Stimulated activated CD4-positive, alpha-beta T cell treated with anti-CD3 and anti-CD28 coated beads, Interleukin-4, amount 100 ng/mL, for 24 hours (primary cell): ENCODE measurements at regions not wholly inside any gene's neighbourhood (a gene's known extent, or its start where the extent isn't known, plus 50 kb on each side); places are given as distances from the start of the nearest gene placed in this dataset.
"Not testable (repeated sequence)": the region's sequence is repeated elsewhere in the genome, so short reads cannot be mapped to it uniquely, and the experiment has no call there.

Experiments
- DNase-seq: peaks from one replicate; pipeline ENCODE4 v3.0.0-alpha.2; 2020

- DNase-seq = no peak
Observed at GRCh38 chr7:68977385-68978055, 620.8 kb upstream of the AUTS2 start.

- DNase-seq = no peak
Observed at GRCh38 chr7:68978710-68979109, 619.6 kb upstream of the AUTS2 start.

GRCh38 chr7:68980011-68980410 lies 618.3 kb upstream of the AUTS2 start:
- no peak for DNase-seq

GRCh38 chr7:68980432-68980831 lies 617.8 kb upstream of the AUTS2 start:
- not testable (repeated sequence) for DNase-seq

- DNase-seq = no peak
Observed at GRCh38 chr7:68984306-68984705, 614.0 kb upstream of the AUTS2 start.

GRCh38 chr7:68994841-68995240 lies 603.4 kb upstream of the AUTS2 start:
- DNase-seq = no peak

- DNase-seq = no peak
Observed at GRCh38 chr7:68998136-68998535, 600.1 kb upstream of the AUTS2 start.

GRCh38 chr7:69002416-69002815 lies 595.9 kb upstream of the AUTS2 start:
- DNase-seq = no peak

- no peak for DNase-seq
Observed at GRCh38 chr7:69012149-69012548, 586.1 kb upstream of the AUTS2 start.

- no peak for DNase-seq
Observed at GRCh38 chr7:69017208-69017607, 581.1 kb upstream of the AUTS2 start.

- DNase-seq = no peak
Observed at GRCh38 chr7:69018200-69018599, 580.1 kb upstream of the AUTS2 start.

- no peak for DNase-seq
Observed at GRCh38 chr7:69019437-69019836, 578.8 kb upstream of the AUTS2 start.

- no peak for DNase-seq
Observed at GRCh38 chr7:69020536-69020935, 577.7 kb upstream of the AUTS2 start.

- DNase-seq = no peak
Observed at GRCh38 chr7:69025249-69025648, 573.0 kb upstream of the AUTS2 start.

- no peak for DNase-seq
Observed at GRCh38 chr7:69032848-69033247, 565.4 kb upstream of the AUTS2 start.

- no peak for DNase-seq
Observed at GRCh38 chr7:69035826-69036225, 562.4 kb upstream of the AUTS2 start.

GRCh38 chr7:69036301-69036700 lies 562.0 kb upstream of the AUTS2 start:
- no peak for DNase-seq

- no peak for DNase-seq
Observed at GRCh38 chr7:69038915-69039314, 559.4 kb upstream of the AUTS2 start.

- no peak for DNase-seq
Observed at GRCh38 chr7:69042138-69042537, 556.1 kb upstream of the AUTS2 start.

GRCh38 chr7:69047151-69047754 lies 551.0 kb upstream of the AUTS2 start:
- no peak for DNase-seq

GRCh38 chr7:69049326-69049725 lies 548.9 kb upstream of the AUTS2 start:
- no peak for DNase-seq

GRCh38 chr7:69052447-69052846 lies 545.8 kb upstream of the AUTS2 start:
- DNase-seq = no peak

- no peak for DNase-seq
Observed at GRCh38 chr7:69060516-69060915, 537.8 kb upstream of the AUTS2 start.

GRCh38 chr7:69062020-69062765 lies 536.1 kb upstream of the AUTS2 start:
- no peak for DNase-seq
